ENCODE measurements at regions not wholly inside any gene's neighbourhood (a gene's known extent, or its start where the extent isn't known, plus 50 kb on each side); places are given as distances from the start of the nearest gene placed in this dataset.

GRCh38 chr20:23251779-23252178 is 98.8 kb upstream of the NXT1 start:
- TF ChIP-seq, protein P1, sequence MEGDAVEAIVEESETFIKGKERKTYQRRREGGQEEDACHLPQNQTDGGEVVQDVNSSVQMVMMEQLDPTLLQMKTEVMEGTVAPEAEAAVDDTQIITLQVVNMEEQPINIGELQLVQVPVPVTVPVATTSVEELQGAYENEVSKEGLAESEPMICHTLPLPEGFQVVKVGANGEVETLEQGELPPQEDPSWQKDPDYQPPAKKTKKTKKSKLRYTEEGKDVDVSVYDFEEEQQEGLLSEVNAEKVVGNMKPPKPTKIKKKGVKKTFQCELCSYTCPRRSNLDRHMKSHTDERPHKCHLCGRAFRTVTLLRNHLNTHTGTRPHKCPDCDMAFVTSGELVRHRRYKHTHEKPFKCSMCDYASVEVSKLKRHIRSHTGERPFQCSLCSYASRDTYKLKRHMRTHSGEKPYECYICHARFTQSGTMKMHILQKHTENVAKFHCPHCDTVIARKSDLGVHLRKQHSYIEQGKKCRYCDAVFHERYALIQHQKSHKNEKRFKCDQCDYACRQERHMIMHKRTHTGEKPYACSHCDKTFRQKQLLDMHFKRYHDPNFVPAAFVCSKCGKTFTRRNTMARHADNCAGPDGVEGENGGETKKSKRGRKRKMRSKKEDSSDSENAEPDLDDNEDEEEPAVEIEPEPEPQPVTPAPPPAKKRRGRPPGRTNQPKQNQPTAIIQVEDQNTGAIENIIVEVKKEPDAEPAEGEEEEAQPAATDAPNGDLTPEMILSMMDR (IDR thresholded peaks at IDR 0.05): no peak
- TF ChIP-seq ZFX (IDR thresholded peaks at IDR 0.05; ENCODE audit: borderline replicate concordance): no peak

Data from 22Rv1 (cell line).